Suppressor macrophage (primary cell): ENCODE measurements at regions not wholly inside any gene's neighbourhood (a gene's known extent, or its start where the extent isn't known, plus 50 kb on each side); places are given as distances from the start of the nearest gene placed in this dataset.
"Not testable (repeated sequence)": the region's sequence is repeated elsewhere in the genome, so short reads cannot be mapped to it uniquely, and the experiment has no call there.

ENCODE experiments used
- DNase-seq, 4 experiments: peaks; one replicate each; pipeline ENCODE4 v3.0.0-alpha.2; 2020 to 2022

- DNase-seq = no peak
Measured at GRCh38 chr2:172261292-172261691, 158.6 kb upstream of the DLX2 start.

GRCh38 chr2:172262486-172262885 is 159.8 kb upstream of the DLX2 start:
- DNase-seq = no peak

GRCh38 chr2:172264820-172265219 is 162.1 kb upstream of the DLX2 start:
- not testable (repeated sequence) for DNase-seq

GRCh38 chr2:172269507-172270244 is 157.7 kb upstream of the ITGA6 start:
- DNase-seq = not testable (repeated sequence)

- no peak for DNase-seq
Measured at GRCh38 chr2:172270278-172271079, 156.9 kb upstream of the ITGA6 start.

- no peak for DNase-seq
Measured at GRCh38 chr2:172273910-172274571, 153.3 kb upstream of the ITGA6 start.

GRCh38 chr2:172275239-172275638 is 152.1 kb upstream of the ITGA6 start:
- no peak for DNase-seq

GRCh38 chr2:172276961-172277360 is 150.4 kb upstream of the ITGA6 start:
- no peak for DNase-seq

GRCh38 chr2:172278667-172279066 is 148.7 kb upstream of the ITGA6 start:
- peak in 2 of 4 experiments; percentile 21 to 32 for DNase-seq

- peak in 2 of 4 experiments; percentile 15 to 40 for DNase-seq
Measured at GRCh38 chr2:172279214-172279613, 148.2 kb upstream of the ITGA6 start.

GRCh38 chr2:172279813-172280212 is 147.6 kb upstream of the ITGA6 start:
- peak in 1 of 4 experiments; percentile 19 for DNase-seq

GRCh38 chr2:172280571-172281361 is 146.6 kb upstream of the ITGA6 start:
- peak; percentile 87 to 96 (median 92) for DNase-seq

- DNase-seq = peak; percentile 29 to 44 (median 38)
Measured at GRCh38 chr2:172281648-172282570, 145.5 kb upstream of the ITGA6 start.

- DNase-seq = peak; percentile 82 to 91 (median 82)
Measured at GRCh38 chr2:172282944-172283343, 144.4 kb upstream of the ITGA6 start.

GRCh38 chr2:172283476-172283875 is 143.9 kb upstream of the ITGA6 start:
- DNase-seq = peak in 2 of 4 experiments; percentile 26 to 32

GRCh38 chr2:172284209-172284608 is 143.2 kb upstream of the ITGA6 start:
- DNase-seq = no peak

- DNase-seq = peak; percentile 53 to 82 (median 76)
Measured at GRCh38 chr2:172285010-172285621, 142.3 kb upstream of the ITGA6 start.

GRCh38 chr2:172285760-172286159 is 141.6 kb upstream of the ITGA6 start:
- DNase-seq = no peak

- no peak for DNase-seq
Measured at GRCh38 chr2:172287190-172287589, 140.2 kb upstream of the ITGA6 start.

- no peak for DNase-seq
Measured at GRCh38 chr2:172287605-172288315, 139.6 kb upstream of the ITGA6 start.
